ENCODE measurements at regions not wholly inside any gene's neighbourhood (a gene's known extent, or its start where the extent isn't known, plus 50 kb on each side); places are given as distances from the start of the nearest gene placed in this dataset.

- TF ChIP-seq GATA2 (IDR thresholded peaks at IDR 0.05; ENCODE audit: insufficient read depth, insufficient read length, low read depth, low read length) (no peak), JUN (IDR thresholded peaks at IDR 0.05; ENCODE audit: borderline replicate concordance, insufficient read depth, insufficient read length, low read depth) (no peak)
- POLR2A ChIA-PET = no interaction called here
- DNase-seq (ENCODE audit: low read depth, low spot score) (no peak), FAIRE-seq (no peak)
- no peak overlapping the region for H3K4me2 ChIP-seq (ENCODE audit: insufficient read depth, low read length)
- H3K27me3 ChIP-seq (ENCODE audit: control insufficient read depth in 2 of 2, insufficient read depth in 2 of 2, low read length in 2 of 2) = no peaks in the 10 kb centered on the region
- no peaks in the 10 kb centered on the region for H3K4me1 ChIP-seq (ENCODE audit: control insufficient read depth, extremely low read depth, insufficient read depth, low read length)
- no TSS peak for BruUV-seq (replicated peaks)
- no peaks in the 10 kb centered on the region for H4K20me1 ChIP-seq (replicated peaks; ENCODE audit: control insufficient read depth, extremely low read depth, insufficient read depth, low read length)
- H3K36me3 ChIP-seq (ENCODE audit: control insufficient read depth in 2 of 2, extremely low read depth in 1 of 2, insufficient read depth in 2 of 2, low read length in 2 of 2) = no peaks in the 10 kb centered on the region
- H3K79me2 ChIP-seq (ENCODE audit: control insufficient read depth, insufficient read depth, low read length) = no peaks in the 10 kb centered on the region
- CTCF ChIA-PET = no interaction called here
- no peak overlapping the region for H3K4me3 ChIP-seq (replicated peaks in 1 of 3; ENCODE audit: insufficient read depth in 1 of 3, low read depth in 1 of 3, low read length in 3 of 3)
- H2AFZ ChIP-seq (ENCODE audit: low read depth, low read length) = no peak overlapping the region
- no peak overlapping the region for H3K9ac ChIP-seq (replicated peaks; ENCODE audit: extremely low read depth, insufficient read depth, low read length)
- H3K9me1 ChIP-seq (replicated peaks; ENCODE audit: control insufficient read depth, extremely low read depth, insufficient read depth, low read length) = no peaks in the 10 kb centered on the region
- no peak overlapping the region for H3K27ac ChIP-seq (ENCODE audit: insufficient read depth, low read depth, low read length)
- H3K9me3 ChIP-seq (replicated peaks; ENCODE audit: control insufficient read depth, insufficient read depth, low read length) = peaks cover 2% of the 10 kb centered on the region
- intact Hi-C loops (cut with micrococcal nuclease) = no loop called here
- dilution Hi-C loops (cut with MboI; ENCODE audit: extremely low pct_ligation_motif_present, low sequenced_read_pairs) = no loop called here
These were observed 1006.2 kb upstream of the PRR20A start for GRCh38 chr13:56134524-56134923.

- no peak overlapping the region for H2AFZ ChIP-seq (ENCODE audit: low read depth, low read length)
- intact Hi-C loops (cut with micrococcal nuclease) = no loop called here
- no TSS peak for BruUV-seq (replicated peaks)
- no peaks in the 10 kb centered on the region for H3K36me3 ChIP-seq (ENCODE audit: control insufficient read depth in 2 of 2, extremely low read depth in 1 of 2, insufficient read depth in 2 of 2, low read length in 2 of 2)
- no peaks in the 10 kb centered on the region for H3K9me3 ChIP-seq (replicated peaks; ENCODE audit: control insufficient read depth, insufficient read depth, low read length)
- dilution Hi-C loops (cut with MboI; ENCODE audit: extremely low pct_ligation_motif_present, low sequenced_read_pairs) = no loop called here
- DNase-seq (ENCODE audit: low read depth, low spot score) (no peak), FAIRE-seq (no peak)
- no peak overlapping the region for H3K9ac ChIP-seq (replicated peaks; ENCODE audit: extremely low read depth, insufficient read depth, low read length)
- CTCF ChIA-PET = no interaction called here
- H4K20me1 ChIP-seq (replicated peaks; ENCODE audit: control insufficient read depth, extremely low read depth, insufficient read depth, low read length) = no peaks in the 10 kb centered on the region
- H3K4me2 ChIP-seq (ENCODE audit: insufficient read depth, low read length) = no peak overlapping the region
- no peaks in the 10 kb centered on the region for H3K9me1 ChIP-seq (replicated peaks; ENCODE audit: control insufficient read depth, extremely low read depth, insufficient read depth, low read length)
- no peak overlapping the region for H3K27ac ChIP-seq (ENCODE audit: insufficient read depth, low read depth, low read length)
- no peaks in the 10 kb centered on the region for H3K27me3 ChIP-seq (ENCODE audit: control insufficient read depth in 2 of 2, insufficient read depth in 2 of 2, low read length in 2 of 2)
- POLR2A ChIA-PET = no interaction called here
- H3K4me3 ChIP-seq (replicated peaks in 1 of 3; ENCODE audit: insufficient read depth in 1 of 3, low read depth in 1 of 3, low read length in 3 of 3) = no peak overlapping the region
- TF ChIP-seq JUN (IDR thresholded peaks at IDR 0.05; ENCODE audit: borderline replicate concordance, insufficient read depth, insufficient read length, low read depth) = no peak
- TF ChIP-seq POLR2AphosphoS5 (IDR thresholded peaks at IDR 0.05; ENCODE audit: insufficient read depth, low read depth, low read length) = no peak
- TF ChIP-seq POLR2A (IDR thresholded peaks at IDR 0.05; ENCODE audit: low read depth, low read length) = no peak
- no peak for TF ChIP-seq GATA2 (IDR thresholded peaks at IDR 0.05; ENCODE audit: insufficient read depth, insufficient read length, low read depth, low read length)
- no peak for TF ChIP-seq FOS (IDR thresholded peaks at IDR 0.05; ENCODE audit: borderline replicate concordance, insufficient read depth, low read length)
- TF ChIP-seq MAX (IDR thresholded peaks at IDR 0.05; ENCODE audit: insufficient read depth, insufficient read length) = no peak
- no peak for TF ChIP-seq EZH2 (IDR thresholded peaks at IDR 0.05; ENCODE audit: borderline replicate concordance, low read depth, low read length, severe bottlenecking)
- no peak for TF ChIP-seq MYC (IDR thresholded peaks at IDR 0.05; ENCODE audit: low read depth, low read length)
- TF ChIP-seq CTCF (IDR thresholded peaks at IDR 0.05; ENCODE audit: extremely low read depth in 1 of 2, insufficient read depth in 1 of 2, low read depth in 1 of 2, low read length in 2 of 2) = no peak
- no peaks in the 10 kb centered on the region for H3K4me1 ChIP-seq (ENCODE audit: control insufficient read depth, extremely low read depth, insufficient read depth, low read length)
- no peaks in the 10 kb centered on the region for H3K79me2 ChIP-seq (ENCODE audit: control insufficient read depth, insufficient read depth, low read length)
These were observed 973.9 kb upstream of the PRR20A start for GRCh38 chr13:56166864-56167263.
